ENCODE measurements at regions not wholly inside any gene's neighbourhood (a gene's known extent, or its start where the extent isn't known, plus 50 kb on each side); places are given as distances from the start of the nearest gene placed in this dataset.
"Not testable (repeated sequence)": the region's sequence is repeated elsewhere in the genome, so short reads cannot be mapped to it uniquely, and the experiment has no call there.

GRCh38 chr2:47715552-47715951 lies 67.4 kb upstream of the MSH6 start:
- no peak for TF ChIP-seq CTCF (IDR thresholded peaks at IDR 0.05)
- Histone ChIP-seq H3K9me3 (no peaks in the 10 kb centered on the region), H3K4me1 (no peaks in the 10 kb centered on the region), H3K27ac (no peak overlapping the region), H3K36me3 (ENCODE audit: insufficient read depth in 1 of 2, low read depth in 1 of 2) (no peaks in the 10 kb centered on the region), H3K4me3 (no peak overlapping the region), H3K27me3 (ENCODE audit: insufficient read depth in 3 of 3, low read length in 2 of 3) (peaks cover 0 to 2% (median 0%) of the 10 kb centered on the region in 3 donors)
- no peak for ATAC-seq
- intact Hi-C loops (cut with DNase I), result no loop called here
- WGBS, 3 donors, result 79 to 93% (median 83%) methylated on average over 7 of the region's 7 CpGs
- no peak for DNase-seq

- intact Hi-C loops (cut with DNase I), result no loop called here
- Histone ChIP-seq H3K4me1 (no peaks in the 10 kb centered on the region), H3K4me3 (no peak overlapping the region), H3K36me3 (ENCODE audit: insufficient read depth in 1 of 2, low read depth in 1 of 2) (no peaks in the 10 kb centered on the region), H3K27ac (no peak overlapping the region), H3K9me3 (no peaks in the 10 kb centered on the region), H3K27me3 (ENCODE audit: insufficient read depth in 3 of 3, low read length in 2 of 3) (peaks cover 0 to 2% (median 0%) of the 10 kb centered on the region in 3 donors)
- TF ChIP-seq CTCF (IDR thresholded peaks at IDR 0.05), result no peak
- DNase-seq, result no peak
- ATAC-seq, result no peak
- WGBS, 3 donors, result 85 to 90% (median 86%) methylated on average over 4 of the region's 4 CpGs
Measured at GRCh38 chr2:47708801-47709499, 74.0 kb upstream of the MSH6 start.

- no peaks in the 10 kb centered on the region for H3K36me3 ChIP-seq (ENCODE audit: insufficient read depth in 1 of 2, low read depth in 1 of 2)
- no peak for ATAC-seq
- no peak for TF ChIP-seq CTCF (IDR thresholded peaks at IDR 0.05)
- no peak for DNase-seq
- H3K27ac ChIP-seq, result no peak overlapping the region
- H3K4me1 ChIP-seq, result no peaks in the 10 kb centered on the region
- H3K9me3 ChIP-seq, result no peaks in the 10 kb centered on the region
- H3K4me3 ChIP-seq, result no peak overlapping the region
- intact Hi-C loops (cut with DNase I), result no loop called here
- WGBS, 3 donors, result 28 to 36% (median 31%) methylated on average over 2 of the region's 2 CpGs
- H3K27me3 ChIP-seq (ENCODE audit: insufficient read depth in 3 of 3, low read length in 2 of 3), result no peaks in the 10 kb centered on the region
Measured at GRCh38 chr2:47704287-47704686, 78.7 kb upstream of the MSH6 start.

GRCh38 chr2:47699533-47700215 lies 83.3 kb upstream of the MSH6 start:
- no peak overlapping the region for H3K4me3 ChIP-seq
- TF ChIP-seq CTCF (IDR thresholded peaks at IDR 0.05), result no peak
- peaks cover 0 to 5% (median 0%) of the 10 kb centered on the region in 3 donors for H3K27me3 ChIP-seq (ENCODE audit: insufficient read depth in 3 of 3, low read length in 2 of 3)
- H3K4me1 ChIP-seq, result no peaks in the 10 kb centered on the region
- no peak overlapping the region for H3K27ac ChIP-seq
- H3K9me3 ChIP-seq, result no peaks in the 10 kb centered on the region
- no peak for DNase-seq
- intact Hi-C loops (cut with DNase I), result no loop called here
- ATAC-seq, result no peak
- WGBS, 3 donors, result 96 to 100% (median 97%) methylated on average over 1 of the region's 1 CpG
- no peaks in the 10 kb centered on the region for H3K36me3 ChIP-seq (ENCODE audit: insufficient read depth in 1 of 2, low read depth in 1 of 2)

GRCh38 chr2:47698436-47698972 lies 84.4 kb upstream of the MSH6 start:
- H3K27ac ChIP-seq; H3K4me1 ChIP-seq; H3K27me3 ChIP-seq (ENCODE audit: insufficient read depth in 3 of 3, low read length in 2 of 3); ATAC-seq; H3K4me3 ChIP-seq; DNase-seq; H3K9me3 ChIP-seq; H3K36me3 ChIP-seq (ENCODE audit: insufficient read depth in 1 of 2, low read depth in 1 of 2); intact Hi-C loops (cut with DNase I): not testable (repeated sequence)
- 37 to 41% (median 38%) methylated on average over 4 of the region's 4 CpGs for WGBS, 3 donors

GRCh38 chr2:47697681-47698435 lies 85.1 kb upstream of the MSH6 start:
- H3K9me3 ChIP-seq; ATAC-seq; H3K36me3 ChIP-seq (ENCODE audit: insufficient read depth in 1 of 2, low read depth in 1 of 2); intact Hi-C loops (cut with DNase I); DNase-seq; H3K27ac ChIP-seq; H3K4me3 ChIP-seq; H3K4me1 ChIP-seq; H3K27me3 ChIP-seq (ENCODE audit: insufficient read depth in 3 of 3, low read length in 2 of 3): not testable (repeated sequence)
- WGBS, 3 donors, result 69 to 76% (median 72%) methylated on average over 14 of the region's 14 CpGs
